ENCODE measurements at regions not wholly inside any gene's neighbourhood (a gene's known extent, or its start where the extent isn't known, plus 50 kb on each side); places are given as distances from the start of the nearest gene placed in this dataset.

DNA sequence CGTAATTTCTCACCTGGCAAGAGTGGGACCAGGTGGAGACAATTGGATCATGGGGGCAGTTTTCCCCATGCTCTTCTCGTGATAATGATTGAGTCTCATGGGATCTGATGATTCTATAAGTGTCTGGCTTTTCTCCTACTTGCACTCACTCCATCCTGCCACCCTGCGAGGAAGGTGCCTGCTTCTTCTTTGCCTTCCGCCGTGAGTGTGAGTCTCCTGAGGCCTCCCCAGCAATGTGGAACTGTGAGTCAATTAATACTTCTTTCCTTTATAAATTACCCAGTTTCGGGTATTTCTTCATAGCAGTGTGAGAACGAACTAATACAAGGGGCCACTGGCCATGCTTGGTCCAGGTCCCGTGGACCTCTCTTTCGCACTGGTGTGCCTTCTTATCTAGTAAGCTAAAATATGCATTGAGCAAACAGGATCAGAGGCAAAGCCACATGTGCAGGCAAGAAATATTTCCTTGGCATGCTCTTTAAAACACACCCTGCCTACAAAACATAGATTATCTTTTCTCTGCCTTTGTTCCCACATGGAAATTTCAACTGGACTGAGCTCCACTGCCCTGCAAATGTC is 821.1 kb downstream of the TRIB2 start:
- Histone ChIP-seq H3K4me1 (ENCODE audit: low read depth) (no peaks in the 10 kb centered on the region), H3K4me3 (no peak overlapping the region), H3K27ac (no peak overlapping the region), H3K9me3 (ENCODE audit: low read depth) (no peaks in the 10 kb centered on the region), H3K27me3 (no peaks in the 10 kb centered on the region), H3K36me3 (no peaks in the 10 kb centered on the region)
- TF ChIP-seq, protein P1, sequence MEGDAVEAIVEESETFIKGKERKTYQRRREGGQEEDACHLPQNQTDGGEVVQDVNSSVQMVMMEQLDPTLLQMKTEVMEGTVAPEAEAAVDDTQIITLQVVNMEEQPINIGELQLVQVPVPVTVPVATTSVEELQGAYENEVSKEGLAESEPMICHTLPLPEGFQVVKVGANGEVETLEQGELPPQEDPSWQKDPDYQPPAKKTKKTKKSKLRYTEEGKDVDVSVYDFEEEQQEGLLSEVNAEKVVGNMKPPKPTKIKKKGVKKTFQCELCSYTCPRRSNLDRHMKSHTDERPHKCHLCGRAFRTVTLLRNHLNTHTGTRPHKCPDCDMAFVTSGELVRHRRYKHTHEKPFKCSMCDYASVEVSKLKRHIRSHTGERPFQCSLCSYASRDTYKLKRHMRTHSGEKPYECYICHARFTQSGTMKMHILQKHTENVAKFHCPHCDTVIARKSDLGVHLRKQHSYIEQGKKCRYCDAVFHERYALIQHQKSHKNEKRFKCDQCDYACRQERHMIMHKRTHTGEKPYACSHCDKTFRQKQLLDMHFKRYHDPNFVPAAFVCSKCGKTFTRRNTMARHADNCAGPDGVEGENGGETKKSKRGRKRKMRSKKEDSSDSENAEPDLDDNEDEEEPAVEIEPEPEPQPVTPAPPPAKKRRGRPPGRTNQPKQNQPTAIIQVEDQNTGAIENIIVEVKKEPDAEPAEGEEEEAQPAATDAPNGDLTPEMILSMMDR (IDR thresholded peaks at IDR 0.05; ENCODE audit: low read depth, low read length), result no peak
- no peak for DNase-seq (ENCODE audit: low read depth in 1 of 2, low spot score in 1 of 2)

DNA sequence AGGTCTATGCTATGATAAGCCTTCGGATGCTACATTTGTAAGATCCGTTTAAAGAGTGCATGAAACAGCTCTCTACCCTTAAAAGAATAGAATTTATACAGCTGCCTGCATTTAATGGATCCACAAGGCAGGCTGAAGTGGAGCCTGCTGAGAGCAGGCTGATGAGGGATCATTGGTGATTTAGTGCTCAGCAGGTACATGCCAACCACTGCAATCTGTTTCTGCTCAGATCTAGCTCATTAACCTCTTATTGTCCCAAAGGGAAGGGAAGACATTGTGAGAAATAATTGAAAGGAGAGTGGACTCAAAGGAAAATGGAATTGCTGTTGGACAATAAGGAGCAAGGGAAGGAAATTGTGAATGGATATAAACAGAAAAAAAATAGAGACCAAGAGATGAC is 822.6 kb downstream of the TRIB2 start:
- Histone ChIP-seq H3K9me3 (ENCODE audit: low read depth) (no peaks in the 10 kb centered on the region), H3K36me3 (no peaks in the 10 kb centered on the region), H3K4me3 (no peak overlapping the region), H3K4me1 (ENCODE audit: low read depth) (no peaks in the 10 kb centered on the region), H3K27ac (no peak overlapping the region), H3K27me3 (no peaks in the 10 kb centered on the region)
- DNase-seq (ENCODE audit: low read depth in 1 of 2, low spot score in 1 of 2), result no peak
- TF ChIP-seq, protein P1 (IDR thresholded peaks at IDR 0.05; ENCODE audit: low read depth, low read length), result no peak

DNA sequence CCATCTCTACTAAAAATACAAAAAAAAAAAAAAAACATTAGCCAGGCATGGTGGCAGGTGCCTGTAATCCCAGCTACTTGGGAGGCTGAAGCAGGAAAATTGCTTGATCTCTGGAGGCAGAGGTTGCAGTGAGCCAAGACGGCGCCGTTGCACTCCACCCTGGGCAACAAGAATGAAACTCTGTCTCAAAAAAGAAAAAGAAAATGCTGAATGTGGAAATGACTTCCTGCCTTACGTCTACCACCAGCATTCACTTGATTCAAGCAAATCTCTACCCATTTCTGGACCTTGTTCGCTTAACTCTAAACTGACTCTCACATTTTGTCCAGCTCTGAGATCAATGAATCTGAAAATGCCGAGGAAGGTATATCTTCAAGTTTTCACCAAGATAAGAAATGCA is 825.3 kb downstream of the TRIB2 start:
- TF ChIP-seq, protein P1 (IDR thresholded peaks at IDR 0.05; ENCODE audit: low read depth, low read length), result no peak
- Histone ChIP-seq H3K36me3 (no peaks in the 10 kb centered on the region), H3K9me3 (ENCODE audit: low read depth) (no peaks in the 10 kb centered on the region), H3K27me3 (no peaks in the 10 kb centered on the region), H3K27ac (no peak overlapping the region), H3K4me1 (ENCODE audit: low read depth) (no peaks in the 10 kb centered on the region), H3K4me3 (no peak overlapping the region)
- DNase-seq (ENCODE audit: low read depth in 1 of 2, low spot score in 1 of 2), result no peak

GRCh38 chr2:13542642-13543041 is 825.9 kb downstream of the TRIB2 start:
- Histone ChIP-seq H3K9me3 (ENCODE audit: low read depth) (no peaks in the 10 kb centered on the region), H3K27ac (no peak overlapping the region), H3K27me3 (no peaks in the 10 kb centered on the region), H3K4me3 (no peak overlapping the region), H3K4me1 (ENCODE audit: low read depth) (no peaks in the 10 kb centered on the region), H3K36me3 (no peaks in the 10 kb centered on the region)
- DNase-seq (ENCODE audit: low read depth in 1 of 2, low spot score in 1 of 2), result no peak
- TF ChIP-seq, protein P1 (IDR thresholded peaks at IDR 0.05; ENCODE audit: low read depth, low read length), result no peak

DNA sequence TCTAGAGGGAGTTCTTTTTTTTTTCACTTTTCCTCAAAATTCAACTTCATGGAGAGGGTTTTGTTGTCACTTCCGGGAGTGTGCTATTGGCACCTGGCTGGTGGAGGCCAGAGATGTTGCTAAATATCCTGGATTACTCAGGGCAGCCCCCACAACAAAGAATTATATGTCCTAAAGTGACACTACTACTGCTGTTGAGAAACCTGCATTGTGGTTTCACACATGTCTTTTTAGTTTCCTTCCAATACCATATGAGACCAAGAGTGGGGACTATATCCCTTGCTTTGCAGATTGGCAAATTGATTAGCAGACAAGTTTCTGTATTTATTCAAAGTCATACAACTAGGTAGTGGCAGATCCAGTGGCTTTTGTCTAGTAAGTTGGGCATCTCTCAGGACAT is 826.8 kb downstream of the TRIB2 start:
- H3K27ac ChIP-seq, result no peak overlapping the region
- TF ChIP-seq, protein P1 (IDR thresholded peaks at IDR 0.05; ENCODE audit: low read depth, low read length), result no peak

DNA sequence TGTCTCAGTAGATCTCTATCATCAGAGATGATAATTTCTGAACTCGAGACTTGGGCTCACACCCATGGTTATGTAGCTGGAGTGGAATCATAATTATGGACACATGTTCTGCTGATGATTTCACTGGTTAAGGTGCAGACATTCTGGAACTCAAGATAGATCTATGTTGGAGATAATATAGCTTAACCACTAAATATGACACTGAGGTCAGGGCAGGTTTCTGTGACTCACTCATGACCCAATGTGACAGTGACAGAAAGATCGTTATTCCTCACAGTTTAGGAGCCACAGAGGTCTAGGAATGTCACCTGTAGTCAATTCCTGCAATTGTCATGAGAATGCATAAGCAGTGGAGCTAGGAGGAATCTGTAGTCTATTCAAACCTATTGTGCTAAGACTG is 828.6 kb downstream of the TRIB2 start:
- H3K4me1 ChIP-seq (ENCODE audit: low read depth), result no peaks in the 10 kb centered on the region
- H3K36me3 ChIP-seq, result no peaks in the 10 kb centered on the region
- H3K4me3 ChIP-seq, result no peak overlapping the region
- no peak overlapping the region for H3K27ac ChIP-seq
- no peaks in the 10 kb centered on the region for H3K9me3 ChIP-seq (ENCODE audit: low read depth)
- TF ChIP-seq, protein P1 (IDR thresholded peaks at IDR 0.05; ENCODE audit: low read depth, low read length), result no peak
- H3K27me3 ChIP-seq, result no peaks in the 10 kb centered on the region
- no peak for DNase-seq (ENCODE audit: low read depth in 1 of 2, low spot score in 1 of 2)

More for the DNA sequence above, 826.8 kb downstream of the TRIB2 start:
- DNase-seq (ENCODE audit: low read depth in 1 of 2, low spot score in 1 of 2), result no peak
- no peak overlapping the region for H3K4me3 ChIP-seq
- H3K4me1 ChIP-seq (ENCODE audit: low read depth), result no peaks in the 10 kb centered on the region
- no peaks in the 10 kb centered on the region for H3K36me3 ChIP-seq
- no peaks in the 10 kb centered on the region for H3K27me3 ChIP-seq
- H3K9me3 ChIP-seq (ENCODE audit: low read depth), result no peaks in the 10 kb centered on the region

Data from cardiac muscle cell (in vitro differentiated cells and primary cell).